ENCODE measurements at regions not wholly inside any gene's neighbourhood (a gene's known extent, or its start where the extent isn't known, plus 50 kb on each side); places are given as distances from the start of the nearest gene placed in this dataset.
"Not testable (repeated sequence)": the region's sequence is repeated elsewhere in the genome, so short reads cannot be mapped to it uniquely, and the experiment has no call there.

DNA sequence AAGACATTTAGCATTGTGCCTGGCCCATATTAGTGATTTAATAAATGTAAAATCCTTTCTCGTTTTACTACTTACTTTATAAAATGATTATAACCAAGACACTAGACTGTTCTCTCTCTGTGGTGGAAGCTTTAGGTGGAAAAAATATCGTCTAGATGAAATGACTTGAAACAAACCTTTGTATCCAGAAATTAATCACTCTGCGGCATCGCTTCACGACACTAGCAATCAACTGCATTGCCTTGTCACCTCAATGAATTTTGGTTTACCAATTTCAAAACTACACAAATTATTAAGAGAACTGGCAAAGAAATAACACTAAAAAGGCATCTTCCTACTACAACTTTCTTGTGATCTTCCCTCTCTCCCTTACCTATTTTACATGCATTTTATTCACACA is 627.2 kb upstream of the ROBO1 start:
- POLR2A ChIA-PET = no interaction called here
- CTCF ChIA-PET = no interaction called here

DNA sequence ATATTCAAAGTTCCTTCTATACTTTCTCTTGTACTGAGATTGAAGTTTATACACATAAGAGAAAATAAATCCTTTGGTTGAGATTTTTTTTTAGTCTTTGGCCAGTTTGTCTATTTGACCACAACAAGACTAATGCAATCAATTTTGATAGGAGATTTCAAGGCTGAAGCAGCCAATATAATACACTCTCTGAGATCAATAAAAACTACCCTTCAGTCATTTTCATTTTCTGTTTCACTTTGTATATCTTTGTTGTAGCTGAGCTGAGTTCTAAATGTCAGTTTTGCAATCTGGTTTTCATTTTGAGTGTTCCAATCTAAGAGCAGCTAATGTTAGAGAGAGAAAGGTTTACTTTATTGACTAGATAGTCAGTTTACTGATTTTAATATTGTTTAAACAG is 623.8 kb upstream of the ROBO1 start:
- CTCF ChIA-PET = no interaction called here
- POLR2A ChIA-PET = no interaction called here

DNA sequence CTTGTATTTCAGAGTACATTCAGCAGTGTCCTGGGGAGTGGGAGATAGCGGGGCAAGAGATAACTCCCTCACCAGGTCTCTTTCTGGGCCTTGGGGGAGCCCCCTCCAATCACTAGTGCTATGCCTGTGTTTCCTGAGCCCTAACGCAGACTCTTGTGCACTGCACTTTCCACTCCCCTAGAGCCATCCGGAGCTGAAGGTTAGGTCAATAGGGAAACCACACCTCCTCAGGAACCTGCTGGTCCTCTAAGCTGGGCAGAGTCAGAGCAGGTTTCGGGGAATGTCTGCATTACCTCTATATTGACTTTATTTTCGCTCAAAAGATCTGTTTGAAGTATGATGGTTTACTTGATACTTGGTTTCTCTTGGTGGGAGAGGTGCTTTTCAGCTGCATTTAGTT is 617.0 kb upstream of the ROBO1 start:
- CTCF ChIA-PET = no interaction called here

DNA sequence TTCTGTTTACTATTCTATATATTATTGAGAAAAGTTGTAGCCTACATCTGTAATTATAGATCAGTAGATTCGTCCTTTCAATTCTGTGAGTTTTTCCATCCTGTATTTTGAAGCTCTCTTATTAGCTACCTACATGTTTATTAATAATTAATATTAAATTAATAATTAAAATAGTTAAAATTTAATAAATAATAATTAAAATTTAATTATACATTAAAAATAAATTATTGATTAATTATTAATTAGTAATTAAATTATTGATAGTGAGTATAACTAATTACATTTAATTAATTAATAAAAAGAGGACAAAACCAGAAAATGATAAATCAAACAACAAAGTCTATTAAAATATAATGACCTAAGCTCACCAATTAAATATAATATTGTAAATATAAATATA is 606.6 kb upstream of the ROBO1 start:
- ChIA-PET POLR2A (no interaction called here), CTCF (interaction anchor here (0.7 kb wide), 1 partner anchor 38 kb away, joined by 4 read pairs; no protein-coding TSS in a partner anchor)

More for the DNA sequence above, 617.0 kb upstream of the ROBO1 start:
- POLR2A ChIA-PET = no interaction called here

DNA sequence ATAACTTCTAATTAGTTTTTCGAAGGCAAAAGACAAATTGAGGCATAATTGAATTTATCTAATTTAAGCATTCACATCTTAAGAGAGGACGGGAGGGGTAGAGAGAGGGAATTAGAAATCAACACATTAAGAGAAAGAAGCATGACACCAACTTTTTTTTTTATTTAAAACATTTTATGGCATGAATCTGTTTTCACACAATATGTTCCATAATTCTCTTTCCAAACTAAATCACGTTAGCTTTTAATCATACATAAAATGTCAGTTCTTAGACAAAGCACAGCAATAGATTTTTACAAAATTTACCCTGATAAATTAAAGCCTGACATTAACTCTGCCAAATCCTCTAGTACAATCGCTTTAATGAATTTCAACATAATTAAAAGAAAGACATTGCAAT is 600.8 kb upstream of the ROBO1 start:
- ChIA-PET POLR2A (no interaction called here), CTCF (no interaction called here)

DNA sequence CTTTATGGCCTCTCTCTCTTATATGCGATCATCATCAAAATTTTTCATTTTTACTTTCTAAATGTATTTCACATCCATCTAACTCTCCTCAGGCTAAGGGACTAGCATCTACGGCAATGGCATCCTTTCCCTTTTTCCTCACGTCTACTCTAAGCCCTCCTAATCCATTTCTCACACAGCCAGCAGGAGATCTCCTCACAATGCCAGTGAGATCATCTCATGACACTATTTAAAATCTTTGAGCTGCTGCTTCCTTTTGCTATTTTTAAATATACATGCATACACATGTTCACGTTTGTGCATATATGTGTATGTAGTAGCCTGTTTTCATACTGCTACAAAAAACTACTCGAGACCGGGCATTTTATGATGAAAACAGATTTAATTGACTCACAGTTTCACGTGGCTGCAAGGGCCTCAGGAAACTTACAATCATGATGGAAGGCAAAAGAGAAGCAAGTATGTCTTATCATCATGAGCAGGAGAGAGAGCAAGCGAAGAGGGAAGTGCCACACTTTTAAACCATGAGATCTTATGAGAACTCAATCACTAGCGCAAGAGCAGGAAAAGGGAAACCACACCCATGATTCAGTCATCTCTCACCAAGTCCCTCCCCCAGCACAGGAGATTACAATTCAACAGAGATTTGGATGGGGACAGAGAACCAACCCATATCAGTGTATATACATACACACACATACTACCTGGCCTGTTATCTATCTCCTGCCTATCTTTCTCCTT is 599.2 kb upstream of the ROBO1 start:
- POLR2A ChIA-PET = no interaction called here
- CTCF ChIA-PET = no interaction called here

DNA sequence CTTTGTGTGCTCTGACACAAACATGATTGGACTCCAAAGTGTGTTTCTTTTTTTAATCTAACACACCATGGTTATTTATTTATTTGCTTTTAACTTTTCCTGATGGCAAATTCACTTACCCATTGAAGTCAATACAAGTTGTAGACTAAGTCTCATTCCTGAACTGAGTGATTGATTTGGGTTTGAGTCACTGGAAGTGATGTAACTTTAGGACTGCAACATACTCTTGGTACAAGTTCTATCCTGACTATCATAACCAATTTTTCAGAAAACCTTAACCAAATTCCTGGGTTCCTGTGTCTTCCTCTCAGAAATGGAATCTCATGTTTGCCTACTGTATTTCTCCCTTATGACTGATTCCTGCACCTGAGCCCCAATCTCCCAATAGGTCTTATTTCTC is 590.0 kb upstream of the ROBO1 start:
- POLR2A ChIA-PET = no interaction called here
- CTCF ChIA-PET = no interaction called here

DNA sequence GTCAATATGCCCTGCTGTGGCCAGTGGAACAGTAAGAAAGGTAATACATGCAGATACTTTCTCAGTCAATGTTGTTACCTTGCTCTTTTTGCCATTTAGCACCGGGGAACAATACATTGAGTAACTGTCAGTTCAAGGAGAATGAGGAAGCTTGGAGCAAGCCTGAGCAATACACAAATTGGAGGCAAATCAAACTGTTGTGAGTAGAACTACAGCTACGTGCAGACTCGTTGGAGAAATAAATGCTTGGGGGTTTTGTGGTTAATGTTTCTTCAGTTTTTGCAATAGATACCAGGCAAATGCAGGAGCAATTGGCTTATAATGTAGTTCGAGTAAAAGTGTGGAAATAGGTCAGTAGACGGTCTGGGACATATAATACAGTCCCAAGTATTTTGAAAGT is 587.3 kb upstream of the ROBO1 start:
- ChIA-PET CTCF (no interaction called here), POLR2A (no interaction called here)

DNA sequence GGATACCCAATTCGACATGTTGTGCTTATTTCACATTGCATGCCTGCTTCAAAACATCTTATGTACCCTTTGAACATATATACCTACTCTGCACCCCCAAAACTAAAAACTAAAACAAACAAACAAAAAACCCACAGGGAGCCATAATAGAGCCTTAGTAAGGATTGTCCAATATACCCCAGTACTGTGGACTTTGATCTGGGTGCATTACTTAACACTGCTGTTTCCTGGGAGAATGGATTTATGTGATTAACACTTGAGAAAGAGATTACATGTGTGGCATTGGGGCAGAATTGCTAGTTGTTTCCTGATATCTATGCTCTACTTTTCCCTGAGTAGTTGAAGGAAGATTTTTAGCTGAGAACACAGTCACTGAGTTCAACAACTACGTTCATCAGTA is 583.4 kb upstream of the ROBO1 start:
- ChIA-PET POLR2A (no interaction called here), CTCF (interaction anchor here (0.5 kb wide), 1 partner anchor 1244 kb away, joined by 3 read pairs; no protein-coding TSS in a partner anchor)

DNA sequence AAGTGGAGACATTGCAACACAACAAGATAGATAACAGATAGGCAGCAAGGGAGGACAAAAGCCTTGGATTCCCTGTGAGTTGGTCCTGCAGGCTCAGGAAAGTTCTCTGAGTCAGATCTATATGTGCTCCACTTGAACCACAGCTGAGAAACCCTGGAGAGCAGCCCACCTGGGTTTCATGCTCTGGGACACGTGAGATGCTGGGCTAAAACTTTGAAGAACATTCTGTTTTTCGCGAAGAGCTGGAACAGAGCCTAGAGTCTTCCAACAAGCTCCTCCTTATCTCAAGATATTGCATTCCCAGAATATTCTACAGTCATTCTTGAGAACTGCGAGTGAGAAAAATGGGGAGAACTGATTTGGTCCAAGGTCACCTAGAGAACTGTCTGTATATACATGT is 583.0 kb upstream of the ROBO1 start:
- CTCF ChIA-PET = no interaction called here
- POLR2A ChIA-PET = no interaction called here

DNA sequence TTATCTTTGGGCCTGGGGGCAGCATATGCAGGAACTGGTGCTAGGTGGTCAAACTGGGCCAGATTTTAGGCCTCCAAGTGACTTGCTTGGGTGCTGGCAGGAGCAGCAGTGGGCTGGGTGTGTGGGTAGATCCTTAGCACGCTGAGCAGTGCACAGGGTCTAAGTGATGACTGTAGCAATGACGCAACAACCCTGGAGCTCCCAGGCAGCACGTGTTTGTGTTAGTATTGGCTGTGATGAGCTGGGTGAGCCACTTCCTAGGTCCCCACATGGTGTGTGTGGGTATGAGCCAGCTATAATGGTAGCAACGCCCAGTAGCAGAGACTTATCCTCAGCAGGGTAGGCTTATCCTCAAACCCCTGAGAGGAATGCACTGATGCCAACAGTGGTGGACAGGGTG is 570.6 kb upstream of the ROBO1 start:
- ChIA-PET POLR2A (no interaction called here), CTCF (no interaction called here)

DNA sequence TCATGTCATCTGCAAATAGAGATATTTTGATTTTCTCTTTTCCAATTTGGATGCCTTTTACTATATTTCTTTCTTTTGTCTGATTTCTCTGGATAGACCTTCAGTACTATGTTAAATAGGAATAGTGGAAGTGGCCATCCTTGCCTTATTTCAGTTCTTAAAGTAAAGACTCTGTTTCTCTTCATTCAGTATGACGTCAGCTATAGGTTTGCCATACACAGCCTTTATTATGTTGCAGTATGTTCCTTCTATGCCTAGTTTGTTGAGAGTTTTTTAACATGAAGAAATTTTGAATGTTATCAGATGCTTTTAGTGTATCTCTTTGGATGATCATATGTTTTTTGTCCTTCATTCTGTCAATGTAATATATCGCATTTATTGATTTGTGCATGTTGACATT is 566.7 kb upstream of the ROBO1 start:
- POLR2A ChIA-PET = no interaction called here
- CTCF ChIA-PET = no interaction called here

DNA sequence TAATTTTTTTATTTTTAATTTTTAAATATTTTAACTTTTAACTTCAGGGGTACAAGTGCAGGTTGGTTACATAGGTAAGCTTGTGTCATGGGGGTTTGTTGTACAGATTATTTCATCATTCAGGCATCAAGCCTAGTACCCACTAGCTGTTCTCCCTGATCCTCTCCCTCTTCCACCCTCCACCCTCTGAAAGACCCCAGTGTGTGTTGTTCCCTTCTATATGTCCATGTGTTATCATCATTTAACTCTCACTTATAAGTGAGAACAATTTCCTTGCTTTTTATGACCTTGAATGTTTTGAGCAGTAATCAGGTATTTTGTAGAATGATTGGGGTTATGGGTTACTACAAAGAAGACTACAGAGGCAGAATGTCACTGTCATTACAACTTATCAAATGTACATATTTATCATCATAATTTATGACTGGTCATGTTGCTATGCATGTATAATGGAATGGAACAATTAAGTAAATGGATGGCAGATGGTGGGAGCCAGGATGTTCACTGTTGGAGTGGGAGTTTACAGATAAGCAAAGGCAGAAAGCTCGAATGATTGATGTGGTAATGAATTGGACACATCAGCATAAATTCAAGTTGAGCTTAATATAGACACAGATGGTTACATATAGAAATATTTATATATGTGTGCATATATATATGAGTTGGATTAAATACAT is 563.8 kb upstream of the ROBO1 start:
- ChIA-PET CTCF (no interaction called here), POLR2A (no interaction called here)

DNA sequence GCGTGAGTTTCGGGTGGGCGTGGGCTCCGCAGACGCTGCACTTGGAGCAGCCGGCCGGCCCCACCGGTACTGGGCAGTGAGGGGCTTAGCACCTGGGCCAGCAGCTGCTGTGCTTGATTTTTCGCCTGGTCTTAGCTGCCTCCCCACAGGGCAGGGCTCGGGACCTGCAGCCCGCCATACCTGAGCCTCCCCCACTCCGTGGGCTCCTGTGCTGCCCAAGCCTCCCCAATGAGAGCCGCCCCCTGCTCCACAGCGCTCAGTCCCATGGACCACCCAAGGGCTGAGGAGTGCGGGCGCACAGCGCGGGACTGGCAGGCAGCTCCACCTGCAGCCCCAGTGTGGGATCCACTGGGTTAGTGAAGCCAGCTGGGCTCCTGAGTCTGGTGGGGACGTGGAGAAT is 546.7 kb upstream of the ROBO1 start:
- CTCF ChIA-PET, POLR2A ChIA-PET: not testable (repeated sequence)

DNA sequence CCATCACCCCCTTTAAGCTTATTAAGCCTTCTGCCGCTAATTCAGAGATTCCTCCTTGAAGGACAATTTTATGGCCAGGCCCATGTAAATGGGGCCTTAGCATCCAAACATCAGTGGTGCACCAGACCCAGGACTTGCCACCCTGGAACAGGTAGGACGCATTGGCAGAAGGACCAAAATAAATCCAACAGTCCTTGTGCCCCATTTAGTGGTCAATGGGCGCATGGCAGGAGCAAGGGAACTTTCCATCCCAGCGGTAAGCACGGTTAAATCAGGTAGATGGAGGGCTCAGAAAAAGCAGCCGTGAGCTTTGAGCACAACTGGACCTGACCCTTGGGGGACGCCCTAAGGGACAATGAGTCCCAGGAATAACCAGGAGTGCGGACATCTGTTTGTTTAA is 540.8 kb upstream of the ROBO1 start:
- POLR2A ChIA-PET = no interaction called here
- CTCF ChIA-PET = no interaction called here

DNA sequence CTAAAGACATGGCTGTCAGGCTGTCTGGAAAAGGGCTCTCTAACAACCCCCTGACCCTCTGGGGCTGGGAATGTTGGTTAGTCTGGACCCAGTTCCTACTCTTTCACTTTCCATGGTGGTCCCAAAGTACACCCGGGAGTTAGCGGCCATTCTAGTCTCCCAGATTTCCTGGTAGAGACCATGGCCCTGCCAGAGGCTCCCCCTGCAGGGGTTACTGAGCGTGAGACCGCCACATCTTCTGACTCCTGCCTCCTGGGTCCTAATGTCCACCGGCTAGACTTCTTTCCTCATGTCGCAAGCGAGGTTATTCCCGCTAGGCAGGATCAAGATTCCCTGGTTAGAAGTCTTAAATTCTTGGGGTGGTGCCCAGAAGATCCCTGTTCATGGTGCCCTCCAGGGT is 540.0 kb upstream of the ROBO1 start:
- CTCF ChIA-PET = no interaction called here

DNA sequence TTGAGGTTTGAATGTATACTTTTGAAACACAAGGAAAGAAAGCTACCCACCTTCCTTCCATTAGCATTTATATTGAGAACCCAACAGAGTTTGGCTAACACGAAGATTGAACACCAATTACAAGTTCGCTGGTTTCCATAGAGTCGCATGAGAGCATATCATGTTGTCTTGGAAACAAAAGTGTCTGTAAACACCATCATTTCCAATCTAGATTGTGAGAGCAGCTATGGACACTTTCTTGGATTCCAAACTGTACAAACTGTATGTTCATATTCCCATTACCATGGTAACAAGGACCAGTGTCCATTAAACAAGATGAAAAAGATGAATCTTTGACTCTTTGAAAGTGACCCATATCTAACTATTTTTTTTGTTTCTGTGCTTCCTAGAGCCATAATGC is 529.9 kb upstream of the ROBO1 start:
- ChIA-PET CTCF (no interaction called here), POLR2A (no interaction called here)

More for the DNA sequence above, 540.0 kb upstream of the ROBO1 start:
- POLR2A ChIA-PET = no interaction called here

DNA sequence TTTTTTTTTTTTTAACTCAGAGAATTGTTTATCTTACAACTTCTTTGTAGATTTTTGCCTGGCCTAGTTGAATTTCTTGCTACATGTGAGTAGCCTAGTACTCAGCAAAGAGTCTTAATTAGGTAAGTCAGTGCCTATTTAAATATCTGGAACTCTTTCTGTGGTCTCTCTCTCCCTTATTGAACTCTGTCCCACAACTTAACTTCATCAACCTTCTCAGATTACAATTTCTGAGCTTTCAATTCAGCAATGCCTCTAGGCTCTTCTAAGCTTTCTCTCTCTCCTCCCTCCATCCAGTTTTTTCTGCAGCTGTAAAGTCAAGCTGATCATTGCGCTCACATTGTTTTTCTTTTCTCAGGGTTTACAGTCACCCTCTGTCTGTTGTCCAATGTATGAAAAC is 517.6 kb upstream of the ROBO1 start:
- CTCF ChIA-PET = no interaction called here
- POLR2A ChIA-PET = no interaction called here

DNA sequence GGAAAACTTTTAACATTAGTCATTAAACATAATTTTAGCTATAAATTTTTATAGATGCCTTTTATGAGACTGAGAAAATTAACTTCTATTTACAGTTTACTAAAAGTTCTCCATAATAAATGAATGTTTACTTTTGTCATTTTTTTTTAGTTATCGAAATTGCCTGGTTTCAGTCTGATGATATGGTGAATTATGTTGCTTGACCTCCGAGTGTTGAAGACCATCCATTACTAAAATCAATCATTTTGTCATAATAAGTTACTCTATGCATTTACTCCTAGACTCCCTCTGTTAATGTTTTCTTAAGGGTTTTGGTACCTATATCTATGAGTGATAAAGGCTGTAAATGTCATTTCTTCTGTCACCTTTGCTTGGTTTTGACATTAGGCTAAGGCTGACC is 516.0 kb upstream of the ROBO1 start:
- ChIA-PET CTCF (no interaction called here), POLR2A (no interaction called here)

DNA sequence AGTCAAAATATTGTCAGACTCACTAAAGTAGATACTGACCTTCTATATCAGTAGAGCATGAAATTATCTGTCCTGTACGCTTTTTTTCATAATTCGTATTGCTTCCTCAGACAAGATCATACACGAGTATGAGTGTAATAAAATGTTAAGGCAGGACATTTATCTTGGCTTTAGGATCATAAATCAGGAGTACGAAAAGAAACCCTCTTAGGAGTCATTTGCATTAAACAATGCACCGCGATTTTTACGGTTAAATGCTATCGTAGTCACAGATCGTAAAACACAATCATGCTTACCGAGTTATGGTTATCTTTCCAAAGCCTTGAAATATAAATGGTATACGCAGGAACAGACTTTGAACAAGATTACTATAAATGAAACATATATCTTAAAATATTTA is 510.3 kb upstream of the ROBO1 start:
- CTCF ChIA-PET = no interaction called here
- POLR2A ChIA-PET = no interaction called here

DNA sequence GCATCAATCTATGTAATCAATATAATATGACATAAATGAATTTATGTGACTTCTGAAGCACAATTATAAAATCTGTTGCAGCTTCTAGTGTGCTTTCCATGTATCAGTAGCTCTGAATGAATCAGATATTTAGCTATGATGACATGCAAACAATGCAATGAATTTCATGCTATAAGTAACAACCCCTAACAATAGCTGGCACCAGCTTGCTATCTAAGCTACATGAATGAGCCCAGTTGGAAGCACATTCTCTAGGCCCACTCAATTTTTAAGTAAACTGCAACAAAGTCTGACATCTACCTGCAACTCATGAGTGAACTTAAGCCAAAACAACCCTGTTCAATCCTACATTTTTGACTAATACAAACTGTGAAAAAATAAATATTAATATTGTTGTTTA is 507.3 kb upstream of the ROBO1 start:
- ChIA-PET POLR2A (no interaction called here), CTCF (no interaction called here)

DNA sequence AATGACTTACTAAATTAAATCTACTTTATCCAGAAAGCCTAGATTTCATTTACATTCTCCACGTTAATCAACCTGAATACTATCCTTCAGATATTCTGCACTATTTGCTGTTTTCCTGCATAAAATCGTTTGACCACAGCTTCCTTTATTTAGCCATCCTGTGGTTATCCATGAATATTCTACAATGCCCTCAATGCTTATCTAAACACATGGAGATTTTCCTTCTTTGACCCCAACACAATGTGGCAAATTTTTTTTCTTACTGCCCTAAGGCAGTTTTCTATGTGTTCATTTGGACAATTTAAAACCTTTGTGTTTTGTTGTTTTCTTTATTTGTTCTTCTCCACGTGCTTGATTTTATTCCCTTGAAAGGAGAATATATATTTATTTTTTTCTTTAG is 495.5 kb upstream of the ROBO1 start:
- CTCF ChIA-PET = no interaction called here
- POLR2A ChIA-PET = no interaction called here

Data from activated CD8-positive, alpha-beta memory T cell treated with anti-CD3 and anti-CD28 coated beads for 36 hours (primary cell).